ENCODE measurements at regions not wholly inside any gene's neighbourhood (a gene's known extent, or its start where the extent isn't known, plus 50 kb on each side); places are given as distances from the start of the nearest gene placed in this dataset.

DNA sequence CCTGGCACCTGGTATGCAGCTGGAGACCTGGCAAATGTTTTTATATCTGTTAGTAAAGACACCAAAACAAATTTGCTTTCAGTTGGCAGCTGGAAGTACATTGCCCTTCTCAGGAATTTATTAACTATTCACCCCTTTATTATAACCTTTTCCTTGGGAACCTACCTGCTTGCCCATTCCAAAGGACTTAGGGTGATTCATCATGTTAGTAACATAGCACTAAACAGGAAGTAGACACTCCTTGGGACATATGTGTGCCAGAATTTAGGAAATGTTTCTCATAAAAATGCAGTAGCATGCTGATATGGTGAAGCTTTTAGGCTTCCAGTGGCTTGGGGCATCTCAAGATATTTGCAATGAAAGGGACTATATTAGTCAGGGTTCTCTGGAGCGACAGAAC lies 184.2 kb downstream of the DMAC1 start:
- TF ChIP-seq, protein P1, sequence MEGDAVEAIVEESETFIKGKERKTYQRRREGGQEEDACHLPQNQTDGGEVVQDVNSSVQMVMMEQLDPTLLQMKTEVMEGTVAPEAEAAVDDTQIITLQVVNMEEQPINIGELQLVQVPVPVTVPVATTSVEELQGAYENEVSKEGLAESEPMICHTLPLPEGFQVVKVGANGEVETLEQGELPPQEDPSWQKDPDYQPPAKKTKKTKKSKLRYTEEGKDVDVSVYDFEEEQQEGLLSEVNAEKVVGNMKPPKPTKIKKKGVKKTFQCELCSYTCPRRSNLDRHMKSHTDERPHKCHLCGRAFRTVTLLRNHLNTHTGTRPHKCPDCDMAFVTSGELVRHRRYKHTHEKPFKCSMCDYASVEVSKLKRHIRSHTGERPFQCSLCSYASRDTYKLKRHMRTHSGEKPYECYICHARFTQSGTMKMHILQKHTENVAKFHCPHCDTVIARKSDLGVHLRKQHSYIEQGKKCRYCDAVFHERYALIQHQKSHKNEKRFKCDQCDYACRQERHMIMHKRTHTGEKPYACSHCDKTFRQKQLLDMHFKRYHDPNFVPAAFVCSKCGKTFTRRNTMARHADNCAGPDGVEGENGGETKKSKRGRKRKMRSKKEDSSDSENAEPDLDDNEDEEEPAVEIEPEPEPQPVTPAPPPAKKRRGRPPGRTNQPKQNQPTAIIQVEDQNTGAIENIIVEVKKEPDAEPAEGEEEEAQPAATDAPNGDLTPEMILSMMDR (IDR thresholded peaks at IDR 0.05): no peak
- no peak for TF ChIP-seq POLR2A (IDR thresholded peaks at IDR 0.05)
